Esophagus muscularis mucosa (tissue), 3 donors: ENCODE measurements at regions not wholly inside any gene's neighbourhood (a gene's known extent, or its start where the extent isn't known, plus 50 kb on each side); places are given as distances from the start of the nearest gene placed in this dataset.
"Not testable (repeated sequence)": the region's sequence is repeated elsewhere in the genome, so short reads cannot be mapped to it uniquely, and the experiment has no call there.

Experiments
- POLR2A ChIP-seq: fragments of 450-650 bp; IDR thresholded peaks from one replicate; pipeline ENCODE4 v1.6.1; 2017; ENCODE audit warnings: antibody characterized with exemption, moderate library complexity, mild to moderate bottlenecking, low read depth
- TF ChIP-seq, protein P1 (sequence below), 3 experiments: fragments of 200-600 bp in 2 of 3; fragments of 450-650 bp in 1 of 3; sonication (generic) in 2 of 3; IDR thresholded peaks; one replicate each; pipeline ENCODE4 v1.5.1; 2017 to 2019; ENCODE audit warnings: antibody characterized with exemption in 3 of 3, mild to moderate bottlenecking in 2 of 3, moderate library complexity in 1 of 3

DNA sequence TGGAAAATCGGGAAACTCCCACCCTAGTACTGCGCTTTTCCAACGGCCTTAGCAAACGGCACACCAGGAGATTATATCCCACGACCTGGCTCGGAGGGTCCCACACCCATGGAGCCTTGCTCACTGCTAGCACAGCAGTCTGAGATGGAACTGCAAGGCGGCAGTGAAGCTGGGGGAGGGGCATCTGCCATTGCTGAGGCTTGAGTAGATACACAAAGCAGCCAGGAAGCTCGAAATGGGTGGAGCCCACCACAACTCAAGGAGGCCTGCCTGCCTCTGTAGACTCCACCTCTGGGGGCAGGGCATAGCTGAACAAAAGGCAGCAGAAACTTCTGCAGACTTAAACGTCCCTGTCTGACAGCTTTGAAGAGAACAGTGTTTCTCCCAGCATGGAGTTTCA lies 77.8 kb upstream of the SMIM31 start:
- TF ChIP-seq, protein P1, sequence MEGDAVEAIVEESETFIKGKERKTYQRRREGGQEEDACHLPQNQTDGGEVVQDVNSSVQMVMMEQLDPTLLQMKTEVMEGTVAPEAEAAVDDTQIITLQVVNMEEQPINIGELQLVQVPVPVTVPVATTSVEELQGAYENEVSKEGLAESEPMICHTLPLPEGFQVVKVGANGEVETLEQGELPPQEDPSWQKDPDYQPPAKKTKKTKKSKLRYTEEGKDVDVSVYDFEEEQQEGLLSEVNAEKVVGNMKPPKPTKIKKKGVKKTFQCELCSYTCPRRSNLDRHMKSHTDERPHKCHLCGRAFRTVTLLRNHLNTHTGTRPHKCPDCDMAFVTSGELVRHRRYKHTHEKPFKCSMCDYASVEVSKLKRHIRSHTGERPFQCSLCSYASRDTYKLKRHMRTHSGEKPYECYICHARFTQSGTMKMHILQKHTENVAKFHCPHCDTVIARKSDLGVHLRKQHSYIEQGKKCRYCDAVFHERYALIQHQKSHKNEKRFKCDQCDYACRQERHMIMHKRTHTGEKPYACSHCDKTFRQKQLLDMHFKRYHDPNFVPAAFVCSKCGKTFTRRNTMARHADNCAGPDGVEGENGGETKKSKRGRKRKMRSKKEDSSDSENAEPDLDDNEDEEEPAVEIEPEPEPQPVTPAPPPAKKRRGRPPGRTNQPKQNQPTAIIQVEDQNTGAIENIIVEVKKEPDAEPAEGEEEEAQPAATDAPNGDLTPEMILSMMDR (IDR thresholded peaks at IDR 0.05) = not testable (repeated sequence)
- not testable (repeated sequence) for TF ChIP-seq POLR2A
